Osteoblast (primary cell): ENCODE measurements at regions not wholly inside any gene's neighbourhood (a gene's known extent, or its start where the extent isn't known, plus 50 kb on each side); places are given as distances from the start of the nearest gene placed in this dataset.

ENCODE experiments used
- DNase-seq: peaks from one replicate; pipeline ENCODE4 v3.0.0; 2011; ENCODE audit warnings: low spot score, mixed read lengths; ENCODE audit not compliant: insufficient read length; ENCODE audit errors: missing footprints
- H2AFZ ChIP-seq: 2 replicates; pipeline ENCODE4 v1.6.0; 2011; ENCODE audit warnings: mild to moderate bottlenecking, low read length
- H3K27ac ChIP-seq: 2 replicates; pipeline ENCODE4 v1.5.1; 2011; ENCODE audit warnings: mild to moderate bottlenecking, low read depth, low read length, moderate library complexity
- H3K27me3 ChIP-seq: 2 replicates; pipeline ENCODE4 v1.6.0; 2012; ENCODE audit warnings: mild to moderate bottlenecking, control low read depth, inconsistent platforms, low read length, moderate library complexity; ENCODE audit not compliant: insufficient read depth
- H3K36me3 ChIP-seq: 2 replicates; pipeline ENCODE4 v1.5.1; 2011; ENCODE audit warnings: mild to moderate bottlenecking, low read length, control low read depth, moderate library complexity; ENCODE audit not compliant: insufficient read depth
- H3K4me1 ChIP-seq: 2 replicates; pipeline ENCODE4 v1.5.1; 2011; ENCODE audit warnings: mild to moderate bottlenecking, low read length, control low read depth, moderate library complexity; ENCODE audit not compliant: insufficient read depth
- H3K4me2 ChIP-seq: 2 replicates; pipeline ENCODE4 v1.6.0; 2011; ENCODE audit warnings: mild to moderate bottlenecking, low read length; ENCODE audit not compliant: insufficient read depth
- H3K4me3 ChIP-seq: fragments of 200-600 bp; sonication (generic); 3 replicates; pipeline ENCODE4 v1.5.1; 2012; ENCODE audit warnings: mild to moderate bottlenecking, low read length, inconsistent platforms; ENCODE audit not compliant: insufficient read depth
- H3K79me2 ChIP-seq: 2 replicates; pipeline ENCODE4 v1.6.0; 2012; ENCODE audit warnings: mild to moderate bottlenecking, low read length, control low read depth, inconsistent platforms; ENCODE audit not compliant: insufficient read depth
- H3K9me3 ChIP-seq: 2 replicates; pipeline ENCODE4 v1.5.1; 2011; ENCODE audit warnings: low read depth, low read length, control low read depth
- H4K20me1 ChIP-seq: 2 replicates; pipeline ENCODE4 v1.6.0; 2012; ENCODE audit warnings: mild to moderate bottlenecking, low read length, control low read depth; ENCODE audit not compliant: insufficient read depth
- TF ChIP-seq, protein P1 (sequence below): IDR thresholded peaks from 2 replicates; pipeline ENCODE4 v1.5.1; 2011; ENCODE audit warnings: mild to moderate bottlenecking, low read depth, low read length, moderate library complexity; ENCODE audit errors: extremely low read depth

DNA sequence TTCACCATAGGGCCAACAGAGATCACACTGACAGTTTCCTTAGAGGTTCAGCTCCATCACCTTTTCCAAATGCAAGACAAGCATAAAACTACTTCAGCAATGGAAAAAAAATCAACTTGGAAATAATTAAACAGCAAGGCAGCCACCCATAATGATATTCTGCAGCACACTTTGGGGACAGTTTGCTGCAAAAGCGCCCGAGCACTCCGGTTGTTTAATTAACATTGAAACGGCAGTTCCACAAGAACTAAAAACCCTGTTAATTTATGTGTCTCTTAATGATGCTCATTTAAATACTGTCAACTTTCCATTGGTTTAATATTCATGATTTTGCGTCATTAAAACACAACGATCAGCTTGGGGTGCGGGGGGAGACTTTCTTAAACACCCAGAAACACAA, 153.2 kb downstream of the ELAVL4 start:
- DNase-seq, result no peak
- no peak overlapping the region for H3K4me2 ChIP-seq
- no peaks in the 10 kb centered on the region for H3K27me3 ChIP-seq
- H3K36me3 ChIP-seq, result no peaks in the 10 kb centered on the region
- H4K20me1 ChIP-seq, result no peaks in the 10 kb centered on the region
- no peak overlapping the region for H2AFZ ChIP-seq
- peaks cover 3% of the 10 kb centered on the region for H3K9me3 ChIP-seq
- no peaks in the 10 kb centered on the region for H3K4me1 ChIP-seq
- H3K79me2 ChIP-seq, result no peaks in the 10 kb centered on the region
- TF ChIP-seq, protein P1, sequence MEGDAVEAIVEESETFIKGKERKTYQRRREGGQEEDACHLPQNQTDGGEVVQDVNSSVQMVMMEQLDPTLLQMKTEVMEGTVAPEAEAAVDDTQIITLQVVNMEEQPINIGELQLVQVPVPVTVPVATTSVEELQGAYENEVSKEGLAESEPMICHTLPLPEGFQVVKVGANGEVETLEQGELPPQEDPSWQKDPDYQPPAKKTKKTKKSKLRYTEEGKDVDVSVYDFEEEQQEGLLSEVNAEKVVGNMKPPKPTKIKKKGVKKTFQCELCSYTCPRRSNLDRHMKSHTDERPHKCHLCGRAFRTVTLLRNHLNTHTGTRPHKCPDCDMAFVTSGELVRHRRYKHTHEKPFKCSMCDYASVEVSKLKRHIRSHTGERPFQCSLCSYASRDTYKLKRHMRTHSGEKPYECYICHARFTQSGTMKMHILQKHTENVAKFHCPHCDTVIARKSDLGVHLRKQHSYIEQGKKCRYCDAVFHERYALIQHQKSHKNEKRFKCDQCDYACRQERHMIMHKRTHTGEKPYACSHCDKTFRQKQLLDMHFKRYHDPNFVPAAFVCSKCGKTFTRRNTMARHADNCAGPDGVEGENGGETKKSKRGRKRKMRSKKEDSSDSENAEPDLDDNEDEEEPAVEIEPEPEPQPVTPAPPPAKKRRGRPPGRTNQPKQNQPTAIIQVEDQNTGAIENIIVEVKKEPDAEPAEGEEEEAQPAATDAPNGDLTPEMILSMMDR, result no peak
- no peak overlapping the region for H3K4me3 ChIP-seq
- no peak overlapping the region for H3K27ac ChIP-seq

DNA sequence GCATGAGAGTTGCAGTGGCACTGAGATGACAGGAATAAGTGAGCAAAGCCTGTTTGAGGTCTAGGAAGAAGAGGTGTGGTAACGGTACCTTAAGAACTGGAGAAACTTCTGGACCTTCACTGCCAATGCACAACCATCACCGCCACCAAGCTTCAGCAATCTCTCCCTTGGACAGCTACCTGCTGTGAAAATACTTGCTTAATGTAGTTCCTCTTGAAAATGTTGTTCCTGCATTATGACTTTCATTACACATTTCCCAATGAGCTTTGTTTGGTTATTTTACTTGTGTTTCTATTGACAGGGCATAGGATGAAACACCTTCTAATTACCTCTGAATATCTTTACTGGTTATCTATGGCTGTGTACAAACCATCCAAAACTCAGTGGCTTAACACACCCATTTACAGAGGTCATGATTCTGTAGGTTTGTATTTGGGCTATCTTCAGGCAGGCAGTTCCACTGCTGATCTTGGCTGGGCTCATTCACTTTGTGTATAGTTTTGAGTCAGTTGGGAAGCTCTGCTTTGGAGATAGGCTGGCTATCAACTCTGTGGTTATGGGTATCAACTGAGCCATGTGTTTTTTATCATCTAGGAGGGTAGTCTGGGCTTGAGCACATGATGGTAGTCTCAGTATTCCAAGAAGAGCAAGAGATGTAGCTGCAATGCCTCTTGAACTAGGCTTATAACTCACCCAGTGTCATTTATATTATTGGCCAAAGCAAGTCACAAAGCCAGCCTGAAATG, 149.4 kb downstream of the ELAVL4 start:
- H3K9me3 ChIP-seq, result peaks cover 3% of the 10 kb centered on the region
- no peak for DNase-seq
- no peaks in the 10 kb centered on the region for H3K4me1 ChIP-seq
- no peaks in the 10 kb centered on the region for H3K79me2 ChIP-seq
- no peak overlapping the region for H3K27ac ChIP-seq
- H4K20me1 ChIP-seq, result no peaks in the 10 kb centered on the region
- H3K4me3 ChIP-seq, result no peak overlapping the region
- H3K4me2 ChIP-seq, result no peak overlapping the region
- no peaks in the 10 kb centered on the region for H3K36me3 ChIP-seq
- no peaks in the 10 kb centered on the region for H3K27me3 ChIP-seq
- H2AFZ ChIP-seq, result no peak overlapping the region
- TF ChIP-seq, protein P1, result no peak

DNA sequence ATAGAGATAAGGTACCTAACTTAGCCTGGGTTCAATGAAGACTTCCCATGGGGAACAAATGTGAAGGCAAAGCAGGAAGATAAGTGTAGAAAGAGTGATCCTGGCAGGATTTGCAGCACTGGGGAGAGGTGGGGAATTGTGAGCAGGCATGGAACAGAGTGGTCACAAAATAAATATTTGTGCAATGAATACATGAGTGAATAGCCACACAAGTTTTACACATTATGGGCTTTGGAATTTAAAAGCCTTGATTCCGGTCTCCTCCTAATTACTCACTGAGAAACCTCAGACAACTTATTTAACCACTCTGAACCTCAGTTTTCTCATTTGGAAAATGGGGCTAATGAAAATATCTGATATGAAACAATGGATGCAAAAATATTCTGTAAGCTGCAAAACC, 148.3 kb downstream of the ELAVL4 start:
- H3K4me2 ChIP-seq, result no peak overlapping the region
- H3K36me3 ChIP-seq, result no peaks in the 10 kb centered on the region
- no peaks in the 10 kb centered on the region for H3K4me1 ChIP-seq
- peaks cover 3% of the 10 kb centered on the region for H3K9me3 ChIP-seq
- no peak for DNase-seq
- H4K20me1 ChIP-seq, result no peaks in the 10 kb centered on the region
- H2AFZ ChIP-seq, result no peak overlapping the region
- H3K79me2 ChIP-seq, result no peaks in the 10 kb centered on the region
- no peaks in the 10 kb centered on the region for H3K27me3 ChIP-seq
- no peak overlapping the region for H3K4me3 ChIP-seq
- TF ChIP-seq, protein P1, result no peak
- no peak overlapping the region for H3K27ac ChIP-seq
